A549 (cell line): ENCODE measurements at regions not wholly inside any gene's neighbourhood (a gene's known extent, or its start where the extent isn't known, plus 50 kb on each side); places are given as distances from the start of the nearest gene placed in this dataset.

Experiments
- ATAC-seq, 2 experiments: fragments of 200-7000 bp in 1 of 2; fragments of >200 bp in 1 of 2; cut with Nextera tagmentation in 1 of 2; cut with Tn5 transposase in 1 of 2; 3 replicates each; pipeline versions ENCODE4 v1.8.0 to v1.9.1; 2018 to 2020; ENCODE audit warnings: mild to moderate bottlenecking in 1 of 2, moderate library complexity in 1 of 2
- CTCF ChIA-PET: fragments of 300-600 bp; sonication (Branson Sonifier 250); formaldehyde crosslinking; extraction: SDS; loops from one replicate; lab custom pipeline; 2021; ENCODE audit warnings: antibody characterized with exemption, inconsistent platforms; lab: Yijun Ruan, JAX
- POLR2A ChIA-PET: fragments of 350-600 bp; formaldehyde crosslinking; extraction: SDS; loops from one replicate; lab custom pipeline; 2021; ENCODE audit warnings: antibody characterized with exemption, inconsistent platforms; lab: Yijun Ruan, JAX
- DNase-seq, 2 experiments: peaks; one replicate each; pipeline versions ENCODE4 v3.0.0 to v3.0.0-alpha.2; 2011 to 2016; ENCODE audit warnings: low read depth in 1 of 2, low spot score in 1 of 2
- FAIRE-seq: peaks from 2 replicates; lab custom pipeline; 2011; peaks lifted over from hg19 to GRCh38; lab: Jason Lieb, UNC
- H3K27ac ChIP-seq, 2 experiments: fragments of >200 bp; sonication (Bioruptor Twin); formaldehyde crosslinking; 3 replicates each; pipeline ENCODE4 v1.5.1; 2016 to 2017
- H3K4me1 ChIP-seq: fragments of >200 bp; sonication (Bioruptor Twin); formaldehyde crosslinking; 3 replicates; pipeline ENCODE4 v1.6.1; 2016
- H3K4me2 ChIP-seq: fragments of >200 bp; sonication (Bioruptor Twin); formaldehyde crosslinking; 3 replicates; pipeline ENCODE4 v1.6.1; 2016
- H3K4me3 ChIP-seq: fragments of >200 bp; sonication (Bioruptor Twin); formaldehyde crosslinking; 3 replicates; pipeline ENCODE4 v1.5.1; 2016
- H3K9me3 ChIP-seq: fragments of >200 bp; sonication (Bioruptor Twin); formaldehyde crosslinking; 3 replicates; pipeline ENCODE4 v1.6.1; 2016
- CBX2 ChIP-seq: fragments of 200-600 bp; sonication (generic); IDR thresholded peaks from 2 replicates; pipeline ENCODE4 v1.6.1; 2016; ENCODE audit warnings: low read depth, mild to moderate bottlenecking, borderline replicate concordance
- CEBPB ChIP-seq, 2 experiments: fragments of >200 bp in 1 of 2; sonication (Bioruptor Twin) in 1 of 2; formaldehyde crosslinking in 1 of 2; IDR thresholded peaks; 2 replicates each; pipeline ENCODE4 v1.6.1; 2012 to 2016
- CHD4 ChIP-seq: fragments of 200-600 bp; sonication (generic); IDR thresholded peaks from 2 replicates; pipeline ENCODE4 v1.6.1; 2016; ENCODE audit warnings: antibody characterized with exemption, mild to moderate bottlenecking, borderline replicate concordance
- EHF ChIP-seq: fragments of 250-450 bp; sonication (Bioruptor Pico); IDR thresholded peaks from 2 replicates; pipeline ENCODE4 v1.5.0; 2020; ENCODE audit warnings: mild to moderate bottlenecking
- EP300 ChIP-seq, 2 experiments: fragments of >200 bp; sonication (Bioruptor Twin); formaldehyde crosslinking; IDR thresholded peaks; 2 replicates in 1 of 2; 3 replicates in 1 of 2; pipeline ENCODE4 v1.6.1; 2016 to 2017
- FOSB ChIP-seq: fragments of 250-450 bp; sonication (Bioruptor Pico); IDR thresholded peaks from 2 replicates; pipeline ENCODE4 v1.5.0; 2020; ENCODE audit warnings: mild to moderate bottlenecking, moderate library complexity
- FOSL2 ChIP-seq, 2 experiments: fragments of 450-650 bp in 1 of 2; fragments of >200 bp in 1 of 2; sonication (Bioruptor Twin) in 1 of 2; formaldehyde crosslinking; IDR thresholded peaks; 2 replicates each; pipeline versions ENCODE4 v1.5.0 to v1.6.1; 2016 to 2020; ENCODE audit warnings: mild to moderate bottlenecking in 1 of 2, moderate library complexity in 1 of 2
- FOXS1 ChIP-seq: fragments of 250-450 bp; sonication (Bioruptor Pico); IDR thresholded peaks from 2 replicates; pipeline ENCODE4 v1.5.0; 2020; ENCODE audit warnings: mild to moderate bottlenecking, moderate library complexity
- HEYL ChIP-seq: fragments of 250-450 bp; sonication (Bioruptor Pico); IDR thresholded peaks from 2 replicates; pipeline ENCODE4 v1.8.0; 2021; ENCODE audit warnings: mild to moderate bottlenecking, moderate library complexity
- JUNB ChIP-seq: fragments of >200 bp; sonication (Bioruptor Twin); formaldehyde crosslinking; IDR thresholded peaks from 2 replicates; pipeline ENCODE4 v1.6.1; 2016
- MYC ChIP-seq: IDR thresholded peaks from 2 replicates; pipeline ENCODE4 v1.6.1; 2012; ENCODE audit warnings: mild to moderate bottlenecking, inconsistent platforms, low read length, improper control_type of control experiment, borderline replicate concordance
- NPAS2 ChIP-seq: fragments of 250-450 bp; sonication (Bioruptor Pico); IDR thresholded peaks from 2 replicates; pipeline ENCODE4 v1.8.0; 2022; ENCODE audit warnings: mild to moderate bottlenecking, moderate library complexity, borderline replicate concordance
- NR3C1 ChIP-seq: fragments of >200 bp; sonication (Bioruptor Twin); formaldehyde crosslinking; IDR thresholded peaks from 3 replicates; pipeline ENCODE4 v1.6.1; 2017
- POLR2A ChIP-seq: IDR thresholded peaks from 2 replicates; pipeline ENCODE4 v1.6.1; 2012; ENCODE audit warnings: mild to moderate bottlenecking, low read length
- RFX5 ChIP-seq: fragments of 450-650 bp; IDR thresholded peaks from 2 replicates; pipeline ENCODE4 v1.7.1; 2014; ENCODE audit warnings: antibody characterized with exemption, mild to moderate bottlenecking, moderate library complexity
- RNF2 ChIP-seq: fragments of 200-600 bp; sonication (generic); IDR thresholded peaks from 2 replicates; pipeline ENCODE4 v1.6.1; 2016; ENCODE audit warnings: low read depth, mild to moderate bottlenecking, antibody characterized with exemption, moderate library complexity, borderline replicate concordance
- SMC3 ChIP-seq: fragments of >200 bp; sonication (Bioruptor Twin); formaldehyde crosslinking; IDR thresholded peaks from 3 replicates; pipeline ENCODE4 v1.6.1; 2018; ENCODE audit warnings: inconsistent platforms
- TP53 ChIP-seq: fragments of 250-450 bp; sonication (Bioruptor Pico); IDR thresholded peaks from 2 replicates; pipeline ENCODE4 v1.5.0; 2021; ENCODE audit warnings: mild to moderate bottlenecking, moderate library complexity
- ZC3H11A ChIP-seq: fragments of 450-650 bp; IDR thresholded peaks from 2 replicates; pipeline ENCODE4 v1.6.1; 2014; ENCODE audit warnings: antibody characterized with exemption, mild to moderate bottlenecking
- ZFP36 ChIP-seq: fragments of 450-650 bp; IDR thresholded peaks from 2 replicates; pipeline ENCODE4 v1.6.1; 2014; ENCODE audit warnings: borderline replicate concordance; ENCODE audit not compliant: partially characterized antibody
- ZSCAN20 ChIP-seq: fragments of 250-450 bp; sonication (Bioruptor Pico); IDR thresholded peaks from 2 replicates; pipeline ENCODE4 v1.8.0; 2022; ENCODE audit warnings: mild to moderate bottlenecking, moderate library complexity
- WGBS: methylation state at CpG from one replicate; pipeline ENCODE4 v1.1.6; 2017; ENCODE audit errors: missing lambda C conversion rate; 5-methylcytosine and 5-hydroxymethylcytosine counted together
- TF ChIP-seq, protein P1 (sequence below): fragments of >200 bp; sonication (Bioruptor Twin); formaldehyde crosslinking; IDR thresholded peaks from 2 replicates; pipeline ENCODE4 v1.6.1; 2016
- TF ChIP-seq, protein P2 (sequence below): fragments of >200 bp; sonication (Bioruptor Twin); formaldehyde crosslinking; IDR thresholded peaks from 3 replicates; pipeline ENCODE4 v1.6.1; 2016
- TF ChIP-seq, protein P3 (sequence below): IDR thresholded peaks from 2 replicates; pipeline ENCODE4 v1.6.1; 2012
- TF ChIP-seq, protein P4 (sequence below): IDR thresholded peaks from 2 replicates; pipeline ENCODE4 v1.6.1; 2012

DNA sequence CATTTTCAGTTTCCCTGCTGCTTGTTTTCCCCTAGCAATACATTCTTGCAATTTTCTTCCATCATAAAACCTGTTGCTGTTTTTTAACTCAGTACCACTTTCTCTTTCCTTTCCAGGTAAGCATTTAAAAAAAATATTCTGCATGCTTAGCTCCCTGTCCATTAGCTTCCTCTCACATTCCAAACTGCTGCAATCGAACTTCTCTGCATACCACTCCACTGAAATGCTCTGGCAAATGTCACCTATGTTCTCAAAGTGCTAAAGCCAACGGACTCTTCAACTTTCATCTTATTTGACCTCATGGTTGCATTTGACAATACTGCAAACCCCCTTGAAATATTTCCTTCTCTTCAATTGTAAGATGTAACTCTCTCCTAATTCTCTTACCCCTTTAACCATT lies 192.7 kb downstream of the ANAPC10 start:
- H3K4me2 ChIP-seq: no peak overlapping the region
- ChIA-PET CTCF (no interaction called here), POLR2A (no interaction called here)
- H3K4me1 ChIP-seq: no peaks in the 10 kb centered on the region
- no peak overlapping the region for H3K4me3 ChIP-seq
- DNase-seq (no peak), ATAC-seq (no peak), FAIRE-seq (no peak)
- WGBS: 12% methylated on average over 2 of the region's 2 CpGs
- no peak overlapping the region for H3K27ac ChIP-seq
- TF ChIP-seq CHD4 (no peak), EP300 (IDR thresholded peaks at IDR 0.05) (no peak), FOXS1 (no peak), POLR2A (no peak), MYC (no peak), RFX5 (no peak), JUNB (no peak), ZSCAN20 (no peak), FOSB (CRISPR knock-in tag) (no peak), TP53 (CRISPR knock-in tag) (no peak), HEYL (CRISPR knock-in tag) (no peak), NR3C1 (no peak), CEBPB (IDR thresholded peaks at IDR 0.05) (no peak), RNF2 (no peak), CBX2 (no peak)
- TF ChIP-seq, protein P1, sequence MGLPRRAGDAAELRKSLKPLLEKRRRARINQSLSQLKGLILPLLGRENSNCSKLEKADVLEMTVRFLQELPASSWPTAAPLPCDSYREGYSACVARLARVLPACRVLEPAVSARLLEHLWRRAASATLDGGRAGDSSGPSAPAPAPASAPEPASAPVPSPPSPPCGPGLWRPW: no peak
- TF ChIP-seq, protein P2, sequence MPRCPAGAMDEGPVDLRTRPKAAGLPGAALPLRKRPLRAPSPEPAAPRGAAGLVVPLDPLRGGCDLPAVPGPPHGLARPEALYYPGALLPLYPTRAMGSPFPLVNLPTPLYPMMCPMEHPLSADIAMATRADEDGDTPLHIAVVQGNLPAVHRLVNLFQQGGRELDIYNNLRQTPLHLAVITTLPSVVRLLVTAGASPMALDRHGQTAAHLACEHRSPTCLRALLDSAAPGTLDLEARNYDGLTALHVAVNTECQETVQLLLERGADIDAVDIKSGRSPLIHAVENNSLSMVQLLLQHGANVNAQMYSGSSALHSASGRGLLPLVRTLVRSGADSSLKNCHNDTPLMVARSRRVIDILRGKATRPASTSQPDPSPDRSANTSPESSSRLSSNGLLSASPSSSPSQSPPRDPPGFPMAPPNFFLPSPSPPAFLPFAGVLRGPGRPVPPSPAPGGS: no peak
- H3K9me3 ChIP-seq: no peaks in the 10 kb centered on the region

DNA sequence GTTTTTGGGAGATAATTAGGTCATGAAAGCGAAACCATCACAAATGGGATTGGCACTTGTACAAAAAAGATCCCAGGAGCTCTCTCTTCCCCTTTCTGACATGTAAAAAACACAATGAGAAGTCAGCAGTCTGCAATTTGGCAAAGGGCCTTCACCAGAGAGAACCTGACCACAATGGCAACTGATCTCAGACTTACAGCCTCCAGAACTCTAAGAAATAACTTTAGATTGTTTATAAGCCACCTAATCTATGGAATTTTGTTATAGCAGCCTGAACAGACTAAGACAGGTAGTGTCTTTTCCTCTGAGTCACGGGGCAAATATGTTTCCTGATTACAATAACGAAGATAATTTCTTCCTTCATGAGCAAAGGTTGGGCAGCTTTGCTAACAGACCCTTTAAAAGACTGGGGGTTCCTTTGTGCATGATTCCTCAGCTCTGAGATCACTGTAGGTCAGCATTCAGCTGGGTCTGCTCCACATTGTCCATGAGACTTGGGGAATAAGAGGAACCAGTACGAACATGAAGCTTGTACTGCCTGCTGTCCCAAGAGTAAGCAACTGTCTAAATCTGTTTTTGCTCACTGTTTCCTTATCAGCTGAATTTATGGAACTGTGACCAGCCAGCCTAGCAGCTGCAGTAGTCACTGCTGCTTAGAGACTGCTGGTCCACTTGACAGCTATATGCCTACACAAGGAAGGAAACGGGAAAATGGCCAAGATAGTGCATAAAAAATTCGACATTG lies 191.6 kb downstream of the ANAPC10 start:
- ATAC-seq: no peak
- no peaks in the 10 kb centered on the region for H3K4me1 ChIP-seq
- H3K9me3 ChIP-seq: no peaks in the 10 kb centered on the region
- TF ChIP-seq, protein P3, sequence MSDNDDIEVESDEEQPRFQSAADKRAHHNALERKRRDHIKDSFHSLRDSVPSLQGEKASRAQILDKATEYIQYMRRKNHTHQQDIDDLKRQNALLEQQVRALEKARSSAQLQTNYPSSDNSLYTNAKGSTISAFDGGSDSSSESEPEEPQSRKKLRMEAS: no peak
- TF ChIP-seq NR3C1: no peak
- no peak for TF ChIP-seq EHF (CRISPR knock-in tag)
- no peak for TF ChIP-seq SMC3
- no peak for TF ChIP-seq ZFP36
- no peak for TF ChIP-seq ZC3H11A
- TF ChIP-seq FOSL2 (IDR thresholded peaks at IDR 0.05): no peak
- no peak for TF ChIP-seq FOSL2 (CRISPR knock-in tag; IDR thresholded peaks at IDR 0.05)
- TF ChIP-seq, protein P4, sequence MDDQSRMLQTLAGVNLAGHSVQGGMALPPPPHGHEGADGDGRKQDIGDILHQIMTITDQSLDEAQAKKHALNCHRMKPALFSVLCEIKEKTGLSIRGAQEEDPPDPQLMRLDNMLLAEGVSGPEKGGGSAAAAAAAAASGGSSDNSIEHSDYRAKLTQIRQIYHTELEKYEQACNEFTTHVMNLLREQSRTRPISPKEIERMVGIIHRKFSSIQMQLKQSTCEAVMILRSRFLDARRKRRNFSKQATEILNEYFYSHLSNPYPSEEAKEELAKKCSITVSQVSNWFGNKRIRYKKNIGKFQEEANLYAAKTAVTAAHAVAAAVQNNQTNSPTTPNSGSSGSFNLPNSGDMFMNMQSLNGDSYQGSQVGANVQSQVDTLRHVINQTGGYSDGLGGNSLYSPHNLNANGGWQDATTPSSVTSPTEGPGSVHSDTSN: no peak
- TF ChIP-seq NPAS2: no peak
- no peak for TF ChIP-seq ZSCAN20
- 11% methylated on average over 6 of the region's 6 CpGs for WGBS
- POLR2A ChIA-PET: no interaction called here
- no peak overlapping the region for H3K4me2 ChIP-seq
- FAIRE-seq: no peak
- H3K27ac ChIP-seq: no peak overlapping the region
- DNase-seq: no peak
- no peak overlapping the region for H3K4me3 ChIP-seq
- CTCF ChIA-PET: no interaction called here
